Endothelial cell of umbilical vein (primary cell): ENCODE measurements at regions not wholly inside any gene's neighbourhood (a gene's known extent, or its start where the extent isn't known, plus 50 kb on each side); places are given as distances from the start of the nearest gene placed in this dataset.

Source experiments
- CTCF ChIP-seq, 2 donors: IDR thresholded peaks; 1 replicate in 1 of 2; 2 replicates in 1 of 2; pipeline ENCODE4 v1.5.1; 2011; ENCODE audit warnings: low read length in 2 of 2, mild to moderate bottlenecking in 2 of 2, moderate library complexity in 2 of 2, control low read depth in 1 of 2, inconsistent platforms in 1 of 2, low read depth in 1 of 2; ENCODE audit not compliant: insufficient read depth in 1 of 2; ENCODE audit errors: extremely low read depth in 1 of 2
- EZH2 ChIP-seq: IDR thresholded peaks from 2 replicates; pipeline ENCODE4 v1.6.1; 2012; ENCODE audit warnings: borderline replicate concordance, low read depth, mild to moderate bottlenecking, moderate library complexity, low read length, inconsistent platforms; ENCODE audit not compliant: severe bottlenecking
- FOS ChIP-seq: IDR thresholded peaks from 2 replicates; pipeline ENCODE4 v1.6.1; 2011; ENCODE audit warnings: mild to moderate bottlenecking, low read length, moderate library complexity, borderline replicate concordance; ENCODE audit not compliant: insufficient read depth
- JUN ChIP-seq: IDR thresholded peaks from 2 replicates; pipeline ENCODE4 v1.6.1; 2011; ENCODE audit warnings: borderline replicate concordance, low read depth; ENCODE audit not compliant: insufficient read length, insufficient read depth
- MAX ChIP-seq: IDR thresholded peaks from 2 replicates; pipeline ENCODE4 v1.6.1; 2011; ENCODE audit not compliant: insufficient read depth, insufficient read length
- MYC ChIP-seq: IDR thresholded peaks from one replicate; pipeline ENCODE4 v1.6.1; 2011; ENCODE audit warnings: mild to moderate bottlenecking, low read depth, low read length
- POLR2A ChIP-seq: IDR thresholded peaks from 2 replicates; pipeline ENCODE4 v1.6.1; 2012; ENCODE audit warnings: low read depth, mild to moderate bottlenecking, control low read depth, low read length
- POLR2AphosphoS5 ChIP-seq: IDR thresholded peaks from 2 replicates; pipeline ENCODE4 v1.6.1; 2012; ENCODE audit warnings: low read depth, mild to moderate bottlenecking, control low read depth, low read length, moderate library complexity; ENCODE audit not compliant: insufficient read depth

- no peak for TF ChIP-seq POLR2AphosphoS5
- no peak for TF ChIP-seq CTCF (IDR thresholded peaks at IDR 0.05; ENCODE audit: extremely low read depth in 1 of 2, insufficient read depth in 1 of 2, low read depth in 1 of 2, low read length in 2 of 2)
- TF ChIP-seq FOS, result no peak
- TF ChIP-seq MAX, result no peak
- TF ChIP-seq EZH2, result no peak
- TF ChIP-seq POLR2A, result no peak
- no peak for TF ChIP-seq JUN
- no peak for TF ChIP-seq MYC
Measured at GRCh38 chr5:119726544-119726943, 97.2 kb downstream of the FAM170A start.
